ENCODE measurements at regions not wholly inside any gene's neighbourhood (a gene's known extent, or its start where the extent isn't known, plus 50 kb on each side); places are given as distances from the start of the nearest gene placed in this dataset.

GRCh38 chr10:53422223-53422888 lies 649.8 kb upstream of the MBL2 start:
- intact Hi-C loops (cut with micrococcal nuclease) = no loop called here
- ChIA-PET CTCF (interaction anchor here (0.7 kb wide), 1 partner anchor 23 kb away, joined by 3 read pairs; no protein-coding TSS in a partner anchor), POLR2A (no interaction called here)
- H3K36me3 ChIP-seq (replicated peaks in 1 of 2; ENCODE audit: control extremely low read depth in 1 of 2, control insufficient read depth in 1 of 2, extremely low read depth in 1 of 2, insufficient read depth in 2 of 2, low read length in 1 of 2) = no peaks in the 10 kb centered on the region
- H3K9ac ChIP-seq (ENCODE audit: low read length) = no peak overlapping the region
- H3K79me2 ChIP-seq (ENCODE audit: control insufficient read depth, insufficient read depth, low read length) = no peaks in the 10 kb centered on the region
- no peak overlapping the region for H3K27ac ChIP-seq (ENCODE audit: low read length in 2 of 2)
- H4K20me1 ChIP-seq (ENCODE audit: control insufficient read depth, insufficient read depth, low read length, poor library complexity, severe bottlenecking) = no peaks in the 10 kb centered on the region
- H3K27ac Mint-ChIP-seq = no peak overlapping the region
- TF ChIP-seq CTCF (IDR thresholded peaks at IDR 0.05) (no peak), EZH2 (IDR thresholded peaks at IDR 0.05; ENCODE audit: borderline replicate concordance, insufficient read depth, low read depth, low read length, poor library complexity, severe bottlenecking) (no peak)
- no peaks in the 10 kb centered on the region for H3K27me3 ChIP-seq (replicated peaks in 1 of 4; ENCODE audit: control extremely low read depth in 1 of 4, control insufficient read depth in 3 of 4, insufficient read depth in 4 of 4, low read length in 3 of 4)
- no peaks in the 10 kb centered on the region for H3K4me1 Mint-ChIP-seq
- DNase-seq = no peak
- 71% methylated on average over 1 of the region's 5 CpGs for WGBS (ENCODE audit: insufficient coverage)
- H3K4me3 Mint-ChIP-seq = no peak overlapping the region
- H2AFZ ChIP-seq (ENCODE audit: insufficient read depth, low read depth, low read length, poor library complexity, severe bottlenecking) = no peak overlapping the region
- H3K27me3 Mint-ChIP-seq = no peaks in the 10 kb centered on the region
- H3K4me1 ChIP-seq (ENCODE audit: control insufficient read depth in 2 of 2, insufficient read depth in 2 of 2, low read length in 2 of 2) = no peaks in the 10 kb centered on the region
- H3K9me3 ChIP-seq (ENCODE audit: control extremely low read depth in 1 of 3, control insufficient read depth in 2 of 3, insufficient read depth in 1 of 3, low read length in 2 of 3) = peaks cover 0 to 6% (median 0%) of the 10 kb centered on the region in 3 donors
- ATAC-seq (ENCODE audit: low read depth) = no peak
- H3K4me3 ChIP-seq (ENCODE audit: control extremely low read depth in 1 of 5, extremely low read depth in 1 of 5, insufficient read depth in 1 of 5, low read depth in 2 of 5, low read length in 4 of 5) = no peak overlapping the region
- peaks cover 10% of the 10 kb centered on the region for H3K9me3 Mint-ChIP-seq (ENCODE audit: insufficient read depth)
- H3K4me2 ChIP-seq (replicated peaks; ENCODE audit: low read depth, low read length, poor library complexity, severe bottlenecking) = no peak overlapping the region

GRCh38 chr10:53412651-53413050 lies 640.1 kb upstream of the MBL2 start:
- no peak for TF ChIP-seq CTCF (IDR thresholded peaks at IDR 0.05)
- Histone ChIP-seq H3K27ac (ENCODE audit: low read length in 2 of 2) (no peak overlapping the region), H3K4me2 (replicated peaks; ENCODE audit: low read depth, low read length, poor library complexity, severe bottlenecking) (no peak overlapping the region), H3K4me3 (ENCODE audit: control extremely low read depth in 1 of 5, extremely low read depth in 1 of 5, insufficient read depth in 1 of 5, low read depth in 2 of 5, low read length in 4 of 5) (no peak overlapping the region), H3K9me3 (ENCODE audit: control extremely low read depth in 1 of 3, control insufficient read depth in 2 of 3, insufficient read depth in 1 of 3, low read length in 2 of 3) (no peaks in the 10 kb centered on the region), H2AFZ (ENCODE audit: insufficient read depth, low read depth, low read length, poor library complexity, severe bottlenecking) (no peak overlapping the region), H4K20me1 (ENCODE audit: control insufficient read depth, insufficient read depth, low read length, poor library complexity, severe bottlenecking) (no peaks in the 10 kb centered on the region), H3K9ac (ENCODE audit: low read length) (no peak overlapping the region), H3K79me2 (ENCODE audit: control insufficient read depth, insufficient read depth, low read length) (no peaks in the 10 kb centered on the region), H3K36me3 (replicated peaks in 1 of 2; ENCODE audit: control extremely low read depth in 1 of 2, control insufficient read depth in 1 of 2, extremely low read depth in 1 of 2, insufficient read depth in 2 of 2, low read length in 1 of 2) (no peaks in the 10 kb centered on the region), H3K4me1 (ENCODE audit: control insufficient read depth in 2 of 2, insufficient read depth in 2 of 2, low read length in 2 of 2) (no peaks in the 10 kb centered on the region), H3K27me3 (replicated peaks in 1 of 4; ENCODE audit: control extremely low read depth in 1 of 4, control insufficient read depth in 3 of 4, insufficient read depth in 4 of 4, low read length in 3 of 4) (no peaks in the 10 kb centered on the region)
- Mint-ChIP-seq H3K4me3 (no peak overlapping the region), H3K9me3 (ENCODE audit: insufficient read depth) (peaks cover 2% of the 10 kb centered on the region), H3K27ac (no peak overlapping the region), H3K27me3 (no peaks in the 10 kb centered on the region), H3K4me1 (no peaks in the 10 kb centered on the region)
- CTCF ChIA-PET = no interaction called here
- DNase-seq = no peak
- intact Hi-C loops (cut with micrococcal nuclease) = no loop called here
- no CpG with 5 or more reads among the region's 2 CpGs for WGBS (ENCODE audit: insufficient coverage)
- ATAC-seq (ENCODE audit: low read depth) = no peak
- POLR2A ChIA-PET = no interaction called here

Data from B cell (primary cell).